ENCODE measurements at regions not wholly inside any gene's neighbourhood (a gene's known extent, or its start where the extent isn't known, plus 50 kb on each side); places are given as distances from the start of the nearest gene placed in this dataset.

GRCh38 chr6:22954749-22955385 is 385.5 kb downstream of the HDGFL1 start:
- DNase-seq, result no peak

- DNase-seq, result no peak
These were observed 386.8 kb downstream of the HDGFL1 start for GRCh38 chr6:22956029-22956681.

- DNase-seq, result no peak
These were observed 389.3 kb downstream of the HDGFL1 start for GRCh38 chr6:22958677-22959076.

DNA sequence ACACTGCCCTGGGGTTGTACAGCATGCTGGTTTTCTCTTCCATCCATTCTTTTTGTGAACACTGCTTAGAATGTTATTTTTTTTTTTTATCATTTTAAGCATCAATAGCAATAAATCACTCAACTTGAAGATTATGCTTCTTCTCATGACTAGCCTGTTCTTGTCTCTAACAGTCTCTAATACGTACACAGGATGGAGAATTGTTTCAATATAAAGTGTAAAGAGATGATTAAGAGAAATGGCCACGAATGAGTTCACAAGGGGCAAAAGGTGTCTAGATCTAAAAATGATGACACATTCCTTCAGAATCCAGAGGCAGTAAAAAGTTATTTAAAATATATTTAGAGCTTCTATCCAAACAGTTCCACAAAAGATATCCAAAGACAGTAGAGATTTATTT is 390.2 kb downstream of the HDGFL1 start:
- no peak for DNase-seq

- DNase-seq, result no peak
These were observed 395.0 kb downstream of the HDGFL1 start for GRCh38 chr6:22964334-22964733.

GRCh38 chr6:22965889-22966288 is 396.5 kb downstream of the HDGFL1 start:
- DNase-seq, result no peak

GRCh38 chr6:22966691-22967422 is 397.5 kb downstream of the HDGFL1 start:
- no peak for DNase-seq

GRCh38 chr6:22970004-22970403 is 400.6 kb downstream of the HDGFL1 start:
- no peak for DNase-seq

DNA sequence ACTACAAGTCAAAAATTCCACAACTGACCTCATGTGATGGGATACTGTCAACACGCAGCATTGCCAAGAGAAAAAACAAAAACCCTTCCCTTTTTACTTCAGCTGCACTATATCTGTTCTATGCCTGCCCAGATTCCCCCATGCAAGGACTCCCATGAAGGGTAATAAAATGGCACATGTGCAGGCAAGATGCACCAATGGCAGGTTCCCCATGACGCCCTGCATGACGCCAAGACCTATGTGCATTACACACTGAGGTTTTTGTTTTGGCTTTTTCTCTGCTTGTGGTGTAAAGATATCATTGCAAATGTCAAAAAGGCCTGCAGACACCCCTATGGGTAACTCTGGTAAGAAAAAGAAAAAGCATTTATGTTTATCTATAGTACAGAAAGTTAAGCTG is 403.4 kb downstream of the HDGFL1 start:
- DNase-seq, result no peak

DNA sequence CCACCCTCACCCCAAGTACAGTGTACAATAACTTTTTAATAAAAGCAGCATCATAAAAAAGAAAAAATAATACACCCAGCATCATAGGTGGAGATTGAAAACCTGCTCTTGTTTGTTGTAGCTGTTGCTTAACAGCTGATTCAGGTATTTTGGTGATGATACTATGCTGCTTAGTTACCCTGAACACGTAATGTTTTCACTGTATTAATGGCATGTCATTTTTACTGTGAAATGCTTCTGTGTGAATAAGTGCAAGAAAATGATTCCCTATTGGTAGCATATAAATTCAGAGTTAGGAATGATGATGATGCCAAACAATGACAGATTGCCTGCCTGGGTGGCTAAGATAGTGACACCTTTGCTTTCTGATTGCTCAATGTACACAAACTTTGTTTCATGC is 405.7 kb downstream of the HDGFL1 start:
- DNase-seq, result no peak

- no peak for DNase-seq
These were observed 411.1 kb downstream of the HDGFL1 start for GRCh38 chr6:22980446-22980845.

DNA sequence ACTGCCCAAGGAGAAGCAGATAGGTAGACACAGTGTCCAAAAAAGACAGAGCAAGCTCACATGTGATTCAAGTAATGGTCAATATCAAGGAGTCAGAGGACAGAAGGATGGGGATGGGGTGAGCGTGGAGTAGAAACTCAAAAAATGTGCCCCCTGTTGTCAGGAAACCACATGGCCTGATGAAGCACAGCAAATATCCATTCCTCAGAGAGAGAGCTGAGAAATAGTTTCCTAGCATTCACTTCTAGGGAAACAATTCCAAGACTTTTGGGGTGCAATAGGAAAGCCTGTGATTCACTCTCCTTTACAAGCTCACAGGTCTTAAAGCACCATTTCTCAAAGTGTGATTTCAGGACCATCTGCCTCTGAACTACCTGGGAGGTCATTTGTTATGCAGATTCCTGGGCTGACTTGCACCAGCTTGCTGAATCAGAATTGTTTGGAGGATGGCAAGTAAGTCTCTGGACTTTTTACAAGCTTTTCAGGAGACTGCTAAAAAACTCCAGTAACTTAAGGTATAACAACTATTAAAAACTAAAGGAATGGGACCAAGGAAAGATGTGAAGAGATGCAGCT is 432.8 kb downstream of the HDGFL1 start:
- no peak for DNase-seq

GRCh38 chr6:23003671-23004467 is 434.5 kb downstream of the HDGFL1 start:
- no peak for DNase-seq

DNA sequence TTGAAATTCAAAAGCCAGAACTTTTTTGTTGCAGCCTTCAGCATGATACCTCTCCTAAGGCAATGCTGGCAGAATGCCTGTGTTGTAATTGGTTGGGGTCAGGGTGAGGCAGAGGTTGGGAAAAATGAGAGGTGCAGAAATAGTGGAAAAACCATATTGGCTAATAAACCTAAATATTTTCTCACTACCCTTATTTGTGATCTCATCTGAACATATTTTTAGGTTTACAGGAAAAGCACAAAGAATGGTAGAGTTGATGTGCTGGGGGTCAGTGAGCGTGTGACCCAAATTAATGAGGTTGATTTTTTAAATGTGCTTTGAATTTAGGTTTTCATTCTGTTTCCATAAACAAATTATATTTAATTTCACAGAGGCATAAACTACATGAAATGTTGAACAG is 437.3 kb downstream of the HDGFL1 start:
- no peak for DNase-seq

DNA sequence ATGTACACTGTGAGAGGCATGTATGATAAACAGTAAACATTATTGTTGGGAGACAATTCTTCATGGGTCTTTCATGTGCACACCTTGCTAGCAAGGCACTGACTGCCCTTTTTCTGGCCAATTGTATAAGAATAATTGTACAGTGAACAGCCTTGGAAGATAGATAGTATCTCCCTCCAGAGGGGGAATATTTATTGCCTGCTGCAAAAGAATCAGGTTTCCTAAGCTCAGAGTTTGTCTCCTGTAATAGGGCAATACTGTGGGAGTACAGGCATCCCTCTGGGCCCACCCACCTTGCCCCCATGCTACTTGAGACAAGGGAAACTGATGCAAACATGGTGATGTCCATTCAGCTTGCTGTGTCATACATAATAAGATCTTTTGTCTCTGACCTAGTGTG is 442.2 kb downstream of the HDGFL1 start:
- no peak for DNase-seq

DNA sequence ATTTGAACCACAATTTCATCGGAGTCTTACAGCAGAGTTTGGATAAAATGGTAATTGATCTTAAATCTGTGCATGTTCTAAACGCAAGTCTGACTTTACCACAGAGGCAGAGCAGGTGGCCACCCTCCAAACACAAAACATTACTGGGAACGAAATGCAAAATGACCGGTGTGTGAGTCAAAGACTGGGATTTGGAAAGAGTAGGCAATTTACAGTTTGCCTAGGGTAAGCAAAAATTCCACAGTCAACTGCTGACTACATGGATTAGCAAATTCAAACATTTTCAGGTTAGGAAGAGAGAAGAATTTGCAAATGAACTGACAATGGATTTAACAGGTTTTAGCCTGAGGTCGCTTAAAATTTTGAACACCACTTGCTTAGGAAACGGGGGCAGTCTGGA is 444.4 kb downstream of the HDGFL1 start:
- DNase-seq, result no peak

- no peak for DNase-seq
These were observed 447.3 kb downstream of the HDGFL1 start for GRCh38 chr6:23016696-23017095.

- DNase-seq, result no peak
These were observed 452.1 kb downstream of the HDGFL1 start for GRCh38 chr6:23021487-23021886.

- DNase-seq, result no peak
These were observed 457.9 kb downstream of the HDGFL1 start for GRCh38 chr6:23027281-23027680.

GRCh38 chr6:23031986-23032385 is 462.6 kb downstream of the HDGFL1 start:
- DNase-seq, result no peak

GRCh38 chr6:23034926-23035325 is 465.6 kb downstream of the HDGFL1 start:
- no peak for DNase-seq

DNA sequence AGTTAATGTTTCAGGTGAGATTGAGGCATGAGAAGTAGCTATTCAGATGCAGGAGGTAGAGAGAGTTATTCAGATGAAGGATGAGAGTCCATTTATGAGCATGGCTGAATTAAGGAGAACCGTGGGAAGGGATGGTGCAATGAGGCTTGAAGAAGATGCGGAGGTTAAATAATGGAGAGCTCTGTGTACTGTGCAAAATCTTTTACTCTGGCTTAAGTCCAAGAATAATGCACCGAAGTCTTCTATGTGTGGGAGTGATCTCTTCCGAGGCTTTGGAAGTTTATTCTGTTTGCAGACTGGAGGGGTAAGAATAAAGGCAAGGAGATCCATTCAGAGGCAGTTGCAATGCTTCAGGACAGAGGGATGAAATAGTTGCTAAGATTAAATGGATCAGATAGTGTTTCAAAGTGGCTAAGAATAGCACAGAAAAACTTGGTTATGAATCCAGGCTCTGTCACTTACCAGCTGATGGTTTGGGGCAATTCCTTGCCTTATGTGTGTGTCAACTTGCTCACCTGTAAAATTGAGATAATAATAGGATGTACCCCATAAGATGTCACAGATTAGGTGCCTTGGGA is 467.1 kb downstream of the HDGFL1 start:
- DNase-seq, result no peak

- no peak for DNase-seq
These were observed 471.5 kb downstream of the HDGFL1 start for GRCh38 chr6:23040899-23041298.
